ENCODE measurements at regions not wholly inside any gene's neighbourhood (a gene's known extent, or its start where the extent isn't known, plus 50 kb on each side); places are given as distances from the start of the nearest gene placed in this dataset.
A peak's percentile ranks its signal among the peaks of the same experiment; 100 is the strongest.
"Not testable (repeated sequence)": the region's sequence is repeated elsewhere in the genome, so short reads cannot be mapped to it uniquely, and the experiment has no call there.

DNA sequence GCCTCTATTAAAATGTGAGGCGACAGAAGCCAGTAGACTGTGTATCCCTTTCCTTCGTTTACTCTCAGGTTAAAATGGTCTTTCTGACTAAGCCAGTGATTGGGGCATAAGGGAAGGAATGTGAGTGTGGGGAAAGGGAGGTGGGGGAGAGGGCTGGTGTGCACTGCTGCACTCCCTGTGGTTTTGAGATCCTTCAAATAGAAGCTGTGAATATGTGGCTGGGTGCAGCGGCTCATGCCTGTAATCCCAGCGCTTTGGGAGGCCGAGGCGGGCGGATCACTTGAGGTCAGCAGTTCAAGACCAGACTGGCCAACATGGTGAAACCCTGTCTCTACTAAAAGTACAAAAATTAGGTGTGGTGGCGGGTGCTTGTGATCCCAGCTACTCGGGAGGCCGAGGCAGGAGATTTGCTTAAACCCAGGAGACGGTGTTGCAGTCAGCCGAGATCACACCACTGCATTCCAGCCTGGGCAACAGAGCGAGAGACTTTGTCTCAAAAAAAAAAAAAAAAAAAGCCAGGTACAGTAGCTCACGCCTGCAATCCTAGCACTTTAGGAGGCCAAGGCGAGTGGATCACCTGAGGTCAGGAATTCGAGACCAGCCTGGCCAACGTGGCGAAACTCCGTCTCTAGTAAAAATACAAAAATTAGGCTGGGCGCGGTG, 78.8 kb downstream of the TOMM20 start:
- H3K4me1 ChIP-seq (ENCODE audit: control insufficient read depth, insufficient read depth, low read length); H3K4me3 ChIP-seq (ENCODE audit: low read depth, low read length); H3K27ac ChIP-seq (ENCODE audit: extremely low read depth, low read depth, low read length); H3K36me3 ChIP-seq (ENCODE audit: control insufficient read depth in 2 of 2, insufficient read depth in 1 of 2, low read length in 2 of 2); H3K9me3 ChIP-seq (ENCODE audit: control insufficient read depth, insufficient read depth, low read depth, low read length): not testable (repeated sequence)
- TF ChIP-seq ZNF548 (tag by site-specific recombination; IDR thresholded peaks at IDR 0.05): 0 out of 2 replicates have a peak, but pooled peaks have one; percentile 11
- ChIA-PET CTCF (interaction anchor here (0.6 to 1.4 kb wide), 4 partner anchors 30 to 550 kb away, joined by 3 to 5 read pairs (median 4); no protein-coding TSS in a partner anchor), POLR2A (interaction anchor here (1.9 kb wide), 1 partner anchor 38 kb away, joined by 4 read pairs; no protein-coding TSS in a partner anchor)

DNA sequence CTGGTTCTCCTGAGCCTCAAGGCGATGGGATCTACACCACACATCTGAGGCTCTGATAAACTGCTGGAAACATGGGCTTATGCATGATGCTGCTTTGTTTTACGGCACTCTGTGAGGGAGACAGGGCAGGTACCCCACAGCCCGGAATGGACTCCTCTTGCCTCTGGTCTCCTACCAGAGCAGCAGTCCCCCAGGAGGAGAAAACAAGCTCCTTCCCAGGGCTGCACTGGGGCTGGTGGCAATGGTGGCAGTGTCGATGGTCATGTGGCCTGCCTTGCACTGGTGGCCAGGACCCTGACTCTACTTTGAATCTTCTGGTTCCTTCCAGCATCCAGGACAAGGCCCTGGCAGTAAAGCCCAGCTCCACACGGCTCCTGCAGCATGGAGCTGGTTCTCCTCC, 79.4 kb downstream of the TOMM20 start:
- CTCF ChIA-PET: interaction anchor here (0.6 to 1.3 kb wide), 3 partner anchors 30 to 550 kb away, joined by 3 to 5 read pairs (median 4); no protein-coding TSS in a partner anchor
- H3K4me3 ChIP-seq (ENCODE audit: low read depth, low read length): no peak overlapping the region
- no peaks in the 10 kb centered on the region for H3K36me3 ChIP-seq (ENCODE audit: control insufficient read depth in 2 of 2, insufficient read depth in 1 of 2, low read length in 2 of 2)
- no peaks in the 10 kb centered on the region for H3K4me1 ChIP-seq (ENCODE audit: control insufficient read depth, insufficient read depth, low read length)
- H3K9me3 ChIP-seq (ENCODE audit: control insufficient read depth, insufficient read depth, low read depth, low read length): no peaks in the 10 kb centered on the region
- POLR2A ChIA-PET: interaction anchor here (0.7 kb wide), 1 partner anchor 499 kb away, joined by 3 read pairs; no protein-coding TSS in a partner anchor
- TF ChIP-seq, protein P1, sequence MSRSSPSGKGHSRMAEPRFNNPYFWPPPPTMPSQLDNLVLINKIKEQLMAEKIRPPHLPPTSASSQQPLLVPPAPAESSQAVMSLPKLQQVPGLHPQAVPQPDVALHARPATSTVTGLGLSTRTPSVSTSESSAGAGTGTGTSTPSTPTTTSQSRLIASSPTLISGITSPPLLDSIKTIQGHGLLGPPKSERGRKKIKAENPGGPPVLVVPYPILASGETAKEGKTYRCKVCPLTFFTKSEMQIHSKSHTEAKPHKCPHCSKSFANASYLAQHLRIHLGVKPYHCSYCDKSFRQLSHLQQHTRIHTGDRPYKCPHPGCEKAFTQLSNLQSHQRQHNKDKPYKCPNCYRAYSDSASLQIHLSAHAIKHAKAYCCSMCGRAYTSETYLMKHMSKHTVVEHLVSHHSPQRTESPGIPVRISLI (tag by site-specific recombination; IDR thresholded peaks at IDR 0.05): no peak
- TF ChIP-seq ZNF2 (tag by site-specific recombination; IDR thresholded peaks at IDR 0.05) (no peak), ZNF211 (tag by site-specific recombination; IDR thresholded peaks at IDR 0.05; ENCODE audit: low read depth) (no peak)
- no peak overlapping the region; the same call in 1 of the 2 replicates for H3K27ac ChIP-seq (ENCODE audit: extremely low read depth, low read depth, low read length)

GRCh38 chr1:235047331-235047871, 81.2 kb downstream of the TOMM20 start:
- no peaks in the 10 kb centered on the region for H3K9me3 ChIP-seq (ENCODE audit: control insufficient read depth, insufficient read depth, low read depth, low read length)
- TF ChIP-seq GLIS2 (tag by site-specific recombination; IDR thresholded peaks at IDR 0.05) (peak; percentile 19; the same call in 1 of the 2 replicates), ZNF449 (tag by site-specific recombination; IDR thresholded peaks at IDR 0.05) (0 out of 2 replicates have a peak, but pooled peaks have one; percentile 47), ZNF223 (tag by site-specific recombination; IDR thresholded peaks at IDR 0.05) (no peak), YY1 (tag by site-specific recombination; IDR thresholded peaks at IDR 0.05) (no peak), MEIS1 (CRISPR knock-in tag; IDR thresholded peaks at IDR 0.05; ENCODE audit: borderline replicate concordance) (0 out of 2 replicates have a peak, but pooled peaks have one; percentile 5), GLIS1 (tag by site-specific recombination; IDR thresholded peaks at IDR 0.05) (peak; percentile 66), ZBTB21 (tag by site-specific recombination; IDR thresholded peaks at IDR 0.05) (no peak), ZIC2 (tag by site-specific recombination; IDR thresholded peaks at IDR 0.05) (peak; percentile 70)
- H3K36me3 ChIP-seq (ENCODE audit: control insufficient read depth in 2 of 2, insufficient read depth in 1 of 2, low read length in 2 of 2): no peaks in the 10 kb centered on the region
- H3K4me1 ChIP-seq (ENCODE audit: control insufficient read depth, insufficient read depth, low read length): no peaks in the 10 kb centered on the region
- no peak overlapping the region for H3K27ac ChIP-seq (ENCODE audit: extremely low read depth, low read depth, low read length)
- POLR2A ChIA-PET: interaction anchor here (0.5 to 1.3 kb wide), 3 partner anchors 12 to 407 kb away, joined by 4 read pairs; no protein-coding TSS in a partner anchor
- H3K4me3 ChIP-seq (ENCODE audit: low read depth, low read length): no peak overlapping the region
- CTCF ChIA-PET: interaction anchor here (0.5 to 1.5 kb wide), 4 partner anchors 36 to 561 kb away, joined by 3 to 6 read pairs (median 4); no protein-coding TSS in a partner anchor

DNA sequence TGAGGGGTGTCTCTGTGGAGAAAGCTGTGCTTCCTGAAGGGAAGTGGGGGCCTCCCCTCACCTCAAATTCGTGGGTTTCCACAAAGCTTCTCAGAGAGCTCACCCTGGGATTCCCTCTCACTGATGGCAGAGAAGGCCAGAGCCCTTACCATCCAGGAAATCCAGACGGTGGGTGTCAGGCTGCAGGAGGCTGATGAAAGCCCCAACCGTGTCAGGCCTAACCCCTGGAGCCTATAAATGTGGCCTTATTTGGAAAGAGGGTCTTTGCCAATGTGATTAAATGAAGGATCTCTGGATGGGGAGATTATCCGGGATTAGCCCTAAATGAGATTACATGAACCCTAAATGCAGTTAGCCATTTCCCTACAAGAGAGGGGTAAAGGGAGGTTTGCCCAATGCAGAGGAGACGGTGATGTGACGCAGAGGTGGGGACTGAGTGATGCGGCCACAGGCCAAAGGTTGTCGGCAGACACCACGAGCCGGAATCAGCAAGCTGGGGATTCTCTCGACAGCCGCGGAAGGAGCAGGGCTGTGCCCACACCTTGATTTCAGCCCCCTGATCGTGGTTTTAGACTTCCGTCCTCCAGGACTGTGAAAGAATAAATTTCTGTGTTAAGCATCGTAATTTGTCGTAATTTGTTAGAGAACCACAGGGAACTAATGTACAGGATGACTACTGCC, 82.6 kb downstream of the TOMM20 start:
- Histone ChIP-seq H3K9me3 (ENCODE audit: control insufficient read depth, insufficient read depth, low read depth, low read length) (no peaks in the 10 kb centered on the region), H3K4me1 (ENCODE audit: control insufficient read depth, insufficient read depth, low read length) (no peaks in the 10 kb centered on the region), H3K36me3 (ENCODE audit: control insufficient read depth in 2 of 2, insufficient read depth in 1 of 2, low read length in 2 of 2) (no peaks in the 10 kb centered on the region), H3K4me3 (ENCODE audit: low read depth, low read length) (no peak overlapping the region), H3K27ac (ENCODE audit: extremely low read depth, low read depth, low read length) (no peak overlapping the region)
- ChIA-PET POLR2A (no interaction called here), CTCF (no interaction called here)
- no peak for TF ChIP-seq ZNF2 (tag by site-specific recombination; IDR thresholded peaks at IDR 0.05)
- TF ChIP-seq ZNF132 (tag by site-specific recombination; IDR thresholded peaks at IDR 0.05; ENCODE audit: borderline replicate concordance): no peak
- TF ChIP-seq ZSCAN30 (tag by site-specific recombination; IDR thresholded peaks at IDR 0.05): no peak
- no peak for TF ChIP-seq MEIS1 (CRISPR knock-in tag; IDR thresholded peaks at IDR 0.05; ENCODE audit: borderline replicate concordance)
- no peak for TF ChIP-seq EGR2 (tag by site-specific recombination; IDR thresholded peaks at IDR 0.05; ENCODE audit: low read depth)
- TF ChIP-seq ZNF645 (tag by site-specific recombination; IDR thresholded peaks at IDR 0.05): no peak
- TF ChIP-seq HOXA7 (CRISPR knock-in tag; IDR thresholded peaks at IDR 0.05; ENCODE audit: borderline replicate concordance): no peak
- TF ChIP-seq ZNF221 (tag by site-specific recombination; IDR thresholded peaks at IDR 0.05; ENCODE audit: borderline replicate concordance): no peak
- TF ChIP-seq REPIN1 (tag by site-specific recombination; IDR thresholded peaks at IDR 0.05; ENCODE audit: low read depth): no peak

Measured in HEK293 (cell line).